CD4-positive, alpha-beta T cell treated with Interleukin-4 for 1 hour (primary cell): ENCODE measurements at regions not wholly inside any gene's neighbourhood (a gene's known extent, or its start where the extent isn't known, plus 50 kb on each side); places are given as distances from the start of the nearest gene placed in this dataset.

Experiments
- DNase-seq, 2 donors: peaks; one replicate each; pipeline ENCODE4 v3.0.0-alpha.2; 2020 to 2022

DNA sequence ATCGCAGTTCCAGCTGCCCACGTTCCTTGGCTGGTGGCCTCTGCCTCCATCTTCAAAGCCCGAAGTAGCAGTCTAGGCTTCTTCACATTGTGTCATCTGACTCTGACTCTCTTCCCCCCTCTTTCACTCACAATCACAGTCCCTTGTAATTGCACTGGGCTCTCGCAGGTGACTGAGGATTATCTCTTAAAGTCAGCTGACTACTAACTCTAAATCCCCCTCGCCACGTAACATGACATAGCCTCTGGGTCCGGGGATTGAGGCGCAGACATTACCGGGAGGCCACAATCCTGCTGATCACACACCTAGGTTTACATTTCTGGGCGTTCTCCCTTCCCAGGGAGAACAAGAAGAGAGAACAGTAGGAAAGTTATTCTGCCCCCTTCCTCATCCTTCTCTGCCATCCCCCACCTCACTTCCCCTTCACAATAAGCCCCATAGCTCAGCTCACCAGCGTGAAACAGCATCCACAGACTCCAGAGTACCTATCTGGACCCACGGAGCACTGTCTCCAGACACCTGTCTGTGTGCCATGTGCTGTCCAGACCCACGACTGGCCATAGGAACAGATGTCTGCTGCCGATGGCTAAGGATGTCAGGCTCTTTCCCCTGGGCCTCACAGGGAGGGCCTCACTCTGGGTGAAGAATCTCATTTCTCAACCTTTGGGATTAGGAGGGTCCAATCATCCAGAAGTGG is 64.3 kb upstream of the FZD7 start:
- DNase-seq, result no peak

DNA sequence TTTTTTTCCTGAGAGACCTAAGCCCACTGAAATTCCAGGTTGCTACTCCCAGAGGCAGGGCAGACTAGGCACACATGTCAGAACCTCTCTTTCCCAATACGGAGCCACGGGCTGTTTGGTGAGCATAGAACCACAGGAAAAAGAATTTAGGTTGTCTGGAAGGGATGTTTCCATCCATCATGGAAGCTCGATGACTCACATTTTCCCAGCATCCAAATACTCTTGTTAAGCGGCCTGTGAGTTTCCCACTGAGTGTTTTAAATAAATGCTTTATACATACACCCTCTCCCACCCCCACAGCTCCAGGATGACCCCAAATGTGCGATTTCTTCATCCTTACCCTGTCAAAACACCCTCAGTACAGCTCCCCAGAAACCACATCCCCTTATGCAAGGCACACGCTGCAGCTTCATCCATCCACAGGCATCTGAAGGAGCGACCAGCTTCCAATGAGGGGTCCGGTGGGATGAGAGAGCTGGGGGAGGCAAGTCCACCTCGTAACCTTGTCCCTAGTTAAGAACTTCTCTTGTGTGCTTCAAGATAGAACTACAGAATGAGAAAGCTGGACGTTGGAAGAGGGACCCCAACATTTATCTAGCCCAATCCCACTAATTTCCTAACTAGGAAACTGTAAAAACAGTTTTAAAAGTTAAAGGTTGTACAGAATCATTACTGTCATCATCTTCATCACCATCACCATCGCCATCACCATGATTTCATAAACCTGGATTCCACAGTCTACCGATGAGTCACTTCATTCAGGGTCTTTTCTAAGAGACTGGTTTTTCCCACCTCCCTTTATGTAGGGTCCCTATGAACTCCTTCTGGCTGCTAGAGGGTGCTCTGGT is 63.5 kb upstream of the FZD7 start:
- DNase-seq, result no peak

DNA sequence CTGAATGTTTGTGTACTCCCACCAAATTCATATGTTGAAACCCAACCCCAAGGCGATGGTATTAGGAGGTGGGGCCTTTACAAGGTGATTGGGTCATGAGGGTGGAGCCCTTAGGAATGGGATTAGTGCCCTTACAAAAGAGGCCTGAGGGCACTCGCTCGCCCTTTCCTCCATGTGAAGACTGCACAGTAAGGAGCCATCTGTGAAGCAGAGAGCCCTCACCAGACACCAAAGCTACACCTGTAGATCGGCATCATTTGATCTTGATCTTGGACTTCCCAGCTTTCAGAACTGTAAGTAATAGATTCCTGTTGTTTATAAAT is 62.9 kb upstream of the FZD7 start:
- no peak for DNase-seq

DNA sequence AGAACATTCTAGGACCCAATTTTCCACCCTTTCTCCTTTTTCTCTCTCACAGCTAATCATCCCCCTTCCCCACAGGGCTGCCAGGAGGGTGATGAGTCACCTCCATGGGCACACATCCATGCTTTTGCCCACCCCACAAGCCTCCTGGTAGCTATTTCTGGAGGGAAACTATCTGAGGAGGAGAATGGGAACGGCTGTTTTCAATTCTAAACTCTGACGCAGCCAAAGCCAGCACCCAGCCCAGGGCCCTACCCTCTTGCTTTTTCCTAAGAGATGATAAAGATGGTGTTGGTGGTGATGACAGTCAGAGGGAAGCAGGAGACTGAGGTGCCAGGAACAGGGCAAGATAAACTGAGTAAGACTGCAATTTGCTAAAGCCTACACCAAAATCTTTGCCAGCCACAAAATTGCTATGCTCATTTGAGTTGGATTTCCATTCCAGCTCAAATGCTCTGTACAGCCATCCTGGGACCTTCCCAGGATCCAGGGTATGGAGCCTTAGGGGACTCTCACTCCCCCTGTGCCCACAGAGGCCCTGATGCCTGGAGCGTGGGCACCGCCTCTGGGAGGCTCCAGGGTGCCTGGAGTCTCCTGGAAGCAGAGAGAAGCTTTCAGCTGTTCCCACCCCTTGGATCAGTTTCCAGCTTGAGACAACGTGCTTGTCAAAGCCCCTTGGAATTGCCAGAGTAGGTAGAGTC is 62.0 kb upstream of the FZD7 start:
- no peak for DNase-seq

DNA sequence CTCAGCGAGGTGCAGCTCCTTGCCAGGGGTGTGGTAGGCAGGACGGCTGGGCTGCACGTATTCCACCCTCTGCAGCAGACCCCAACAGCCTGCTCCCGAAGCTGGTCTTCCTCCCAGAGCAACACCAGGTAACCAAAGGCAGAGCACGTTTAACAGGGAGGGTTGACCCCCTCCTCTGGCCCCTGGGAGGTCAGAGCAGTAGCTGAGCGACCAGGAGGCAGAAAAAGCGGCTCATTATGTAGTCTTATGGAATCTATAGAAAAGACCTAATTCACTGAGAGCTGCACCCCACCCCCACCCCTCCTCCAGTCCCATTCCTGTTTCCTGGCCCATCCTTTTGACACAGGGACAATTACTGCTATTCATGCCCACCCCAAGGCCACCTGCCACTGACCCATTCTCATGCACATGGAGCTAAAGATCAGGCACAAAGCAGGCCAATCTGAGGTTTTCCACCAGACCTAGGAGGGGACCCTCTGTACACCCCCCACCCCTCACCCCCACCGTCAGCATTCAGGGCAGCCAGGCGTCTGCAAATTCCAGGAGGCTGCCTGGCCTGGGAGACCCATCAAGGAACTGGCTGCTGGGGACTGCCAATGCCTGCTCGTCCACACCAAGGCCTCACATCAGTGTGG is 60.9 kb upstream of the FZD7 start:
- DNase-seq, result no peak

DNA sequence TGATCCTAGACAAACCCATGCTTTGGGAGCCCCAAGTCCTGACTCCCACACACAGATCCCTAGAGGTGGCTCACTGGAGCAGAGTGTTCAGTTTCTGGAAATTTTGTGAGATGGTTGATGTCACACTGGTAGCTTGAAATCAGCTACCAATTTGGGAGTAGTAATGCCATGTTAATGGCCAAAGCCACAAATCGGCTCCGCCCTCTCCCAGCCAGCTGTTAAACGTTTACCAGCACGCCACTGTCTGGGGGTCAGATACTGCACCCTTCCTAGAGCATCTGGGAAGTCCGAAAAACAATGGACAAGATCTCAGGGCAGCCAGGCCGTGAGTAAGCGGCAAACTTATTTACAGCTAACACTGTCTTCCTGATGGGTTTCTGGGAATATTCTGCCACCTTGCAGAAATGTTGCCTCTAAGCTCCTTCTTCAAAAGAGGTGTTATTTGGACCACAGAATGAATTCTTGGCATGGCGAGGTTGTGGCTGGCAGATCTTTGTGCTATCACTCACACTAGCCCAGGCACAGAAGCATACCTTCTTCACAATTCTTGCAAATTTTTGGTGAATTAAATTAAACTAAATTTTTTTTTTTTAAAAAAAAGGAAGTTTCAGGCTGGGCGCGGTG is 60.2 kb upstream of the FZD7 start:
- no peak for DNase-seq

DNA sequence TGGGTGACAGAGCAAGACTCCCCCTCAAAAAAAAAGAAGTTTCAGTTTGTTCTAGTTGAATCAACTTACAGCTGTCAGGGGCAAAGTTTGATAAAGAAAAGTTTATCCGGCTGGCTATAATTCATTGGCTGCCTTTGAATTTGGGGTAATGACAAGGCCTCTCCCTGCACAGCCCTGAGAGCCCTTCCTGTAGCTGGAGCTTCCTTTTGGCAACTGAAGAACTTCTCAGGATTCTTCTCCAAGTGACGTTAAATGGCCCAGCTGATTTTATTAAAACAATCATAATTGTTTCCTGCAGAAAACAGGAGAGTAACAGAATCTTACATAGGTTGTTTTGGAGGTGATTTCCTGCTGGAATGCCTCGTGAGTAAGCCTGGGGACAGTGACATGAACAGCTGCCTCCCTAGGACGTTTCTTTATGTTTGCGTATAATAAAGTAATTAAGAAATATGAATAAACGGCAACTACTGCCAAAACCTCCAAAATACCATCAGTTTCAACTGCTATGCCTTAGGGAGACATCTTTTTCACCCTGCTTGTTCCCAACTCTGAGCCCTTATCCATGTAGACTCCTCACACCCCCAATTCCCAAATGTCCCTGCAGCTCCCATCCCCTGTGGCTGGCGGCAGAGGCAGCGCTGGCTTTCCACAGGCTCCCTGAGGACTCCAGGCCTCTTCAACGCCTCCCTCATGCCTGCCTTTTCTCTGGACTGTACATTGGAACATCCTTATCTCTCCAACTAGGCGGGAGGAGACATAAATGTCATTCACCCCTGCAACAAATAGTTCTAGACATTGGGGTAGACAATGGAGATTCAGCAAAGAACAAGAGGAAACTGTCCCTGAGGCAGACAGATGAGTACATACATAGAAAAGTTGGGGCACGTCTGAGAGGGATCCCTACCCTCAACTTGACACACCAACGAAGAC is 59.2 kb upstream of the FZD7 start:
- DNase-seq, result no peak

DNA sequence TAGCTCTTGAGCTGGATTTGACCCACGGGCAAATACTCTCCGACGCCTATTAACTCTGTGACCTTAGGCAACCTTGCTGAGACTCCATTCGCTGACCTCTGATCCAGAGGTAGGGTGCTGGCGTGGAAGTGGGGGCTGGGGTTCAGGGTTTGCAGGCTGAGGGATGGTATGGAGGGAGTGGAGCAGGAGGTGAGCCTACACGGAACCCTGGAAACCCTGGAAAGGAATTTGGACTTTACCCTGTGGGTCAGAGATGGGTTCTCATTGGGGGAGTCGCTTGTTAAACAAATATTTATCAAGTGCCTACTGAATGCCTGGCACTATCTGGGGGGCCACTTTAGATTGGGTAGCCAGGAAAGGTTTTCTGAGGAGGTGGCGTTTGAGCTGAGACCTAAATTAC is 58.2 kb upstream of the FZD7 start:
- DNase-seq, result no peak

DNA sequence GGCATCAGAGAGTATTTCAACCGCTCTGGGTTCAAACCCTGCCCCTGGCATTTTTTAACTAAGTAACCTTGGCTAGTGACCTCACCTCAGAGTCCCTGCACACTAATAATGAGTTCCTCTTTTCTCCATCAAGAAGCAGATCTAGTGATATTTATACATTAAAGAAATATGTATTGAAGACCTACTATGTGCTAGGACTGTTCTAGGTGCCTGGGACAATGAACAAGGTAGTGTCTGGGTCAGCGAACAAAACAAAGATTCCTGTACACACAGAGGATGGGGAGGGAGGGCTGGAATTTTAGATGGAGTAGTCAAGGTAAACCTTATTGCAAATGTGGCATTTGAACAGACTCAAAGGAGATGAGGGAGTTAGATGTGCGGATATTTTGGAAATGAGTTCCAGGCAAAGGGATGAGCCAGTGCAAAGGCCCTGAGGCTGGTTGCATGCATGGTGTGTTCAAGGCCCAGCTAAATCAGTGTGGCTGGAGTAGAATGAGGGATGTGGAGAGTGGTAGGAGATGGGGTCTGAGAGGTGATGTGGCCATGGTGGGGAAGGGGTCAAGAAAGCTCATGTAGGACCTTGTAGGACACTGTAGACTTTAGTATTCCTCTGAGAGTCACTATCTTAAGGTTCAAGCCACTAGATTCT is 57.6 kb upstream of the FZD7 start:
- no peak for DNase-seq

DNA sequence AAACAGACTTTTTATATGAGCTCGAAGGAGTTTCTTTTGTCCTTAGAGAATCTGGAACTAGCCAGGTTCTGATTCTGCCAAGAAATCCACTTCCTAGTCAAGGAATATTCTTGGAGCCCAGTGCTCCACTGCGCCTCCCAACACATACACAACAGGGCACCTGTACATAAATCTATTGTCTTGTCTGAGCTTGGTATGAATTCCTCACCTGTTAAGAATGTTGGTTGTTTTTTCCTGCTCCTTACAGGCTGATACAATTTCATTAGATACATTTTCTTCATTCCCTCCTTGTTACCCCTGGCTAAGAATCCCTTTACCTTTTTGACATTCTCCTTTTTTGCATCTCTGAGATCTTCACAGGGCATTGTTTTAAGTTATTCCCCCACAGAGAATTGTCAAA is 56.0 kb upstream of the FZD7 start:
- DNase-seq, result no peak

DNA sequence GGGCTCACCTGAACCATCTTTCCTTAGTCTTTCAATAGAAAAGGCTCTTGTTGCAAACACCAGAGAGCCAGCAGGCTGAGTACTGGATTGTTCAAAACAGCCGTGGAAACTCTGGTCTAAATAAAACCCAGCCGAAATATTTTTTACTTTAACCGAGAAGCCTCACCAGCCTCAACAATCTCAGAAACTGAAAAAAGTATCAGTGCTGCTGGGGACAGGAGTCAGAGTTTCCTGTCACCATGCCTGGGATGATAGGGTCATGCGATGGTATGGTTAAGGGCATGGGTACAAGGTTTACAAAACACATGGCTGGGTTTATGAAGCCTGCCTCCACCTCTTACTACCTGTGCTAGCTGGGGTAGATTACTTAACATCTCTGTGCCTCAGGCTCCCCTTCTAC is 55.3 kb upstream of the FZD7 start:
- DNase-seq, result no peak

DNA sequence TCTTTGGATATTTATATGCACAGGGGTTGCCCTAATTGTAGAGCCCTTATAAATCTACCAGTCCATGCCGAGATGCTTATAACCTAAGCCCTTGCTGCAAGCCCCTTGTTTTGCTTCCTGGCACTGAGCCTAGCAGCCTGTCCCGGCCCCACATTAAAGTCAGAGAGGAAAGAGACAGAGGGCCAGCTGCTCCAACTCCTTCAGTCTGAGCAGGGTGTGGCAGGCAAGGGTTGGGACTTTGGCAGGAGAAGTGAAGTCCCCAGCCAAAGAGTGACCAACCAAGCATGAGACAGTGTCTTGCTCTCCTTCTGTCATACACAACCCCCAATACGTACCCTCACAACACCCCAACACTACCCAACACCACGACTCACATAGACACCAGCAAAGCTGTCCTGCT is 54.7 kb upstream of the FZD7 start:
- DNase-seq, result no peak

DNA sequence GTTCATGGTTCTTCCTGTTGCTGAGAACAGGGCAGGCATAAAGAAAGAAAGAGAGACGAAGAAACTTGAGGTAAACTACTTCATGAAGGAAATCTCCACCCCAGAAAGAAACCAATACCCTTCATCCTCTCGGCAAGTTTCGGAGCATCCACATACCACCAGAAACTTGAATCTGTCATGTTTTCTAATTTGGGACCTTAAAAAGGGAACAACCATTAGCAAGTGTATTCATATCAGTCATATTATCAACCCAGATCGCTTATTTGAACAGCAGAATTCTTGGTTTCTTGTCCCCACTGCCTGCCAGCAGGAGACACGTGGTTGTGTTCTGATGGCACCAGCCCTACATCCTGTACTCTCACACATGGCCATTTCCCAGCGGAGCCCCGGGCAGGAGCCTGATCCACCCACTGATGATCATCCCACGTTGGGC is 53.2 kb upstream of the FZD7 start:
- no peak for DNase-seq

DNA sequence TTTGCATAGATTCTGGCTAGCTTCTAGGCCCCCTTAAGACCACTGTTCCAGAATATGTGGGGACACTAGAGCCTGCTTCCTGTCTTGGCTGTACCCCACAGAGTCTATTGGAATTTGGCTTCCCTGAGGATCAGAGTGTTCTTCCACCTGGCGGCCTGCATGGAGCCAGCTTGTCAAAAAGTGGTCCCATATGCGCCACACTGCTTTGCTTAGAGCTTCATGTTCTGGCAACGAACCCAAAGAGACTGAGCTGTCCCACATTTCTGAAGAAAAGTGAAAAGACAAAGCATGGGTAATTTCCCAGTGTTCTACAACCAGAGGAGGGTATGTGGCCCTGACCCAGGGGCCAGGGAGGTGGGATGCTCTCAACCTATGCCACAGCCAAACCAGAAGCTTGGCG is 52.7 kb upstream of the FZD7 start:
- DNase-seq, result no peak

DNA sequence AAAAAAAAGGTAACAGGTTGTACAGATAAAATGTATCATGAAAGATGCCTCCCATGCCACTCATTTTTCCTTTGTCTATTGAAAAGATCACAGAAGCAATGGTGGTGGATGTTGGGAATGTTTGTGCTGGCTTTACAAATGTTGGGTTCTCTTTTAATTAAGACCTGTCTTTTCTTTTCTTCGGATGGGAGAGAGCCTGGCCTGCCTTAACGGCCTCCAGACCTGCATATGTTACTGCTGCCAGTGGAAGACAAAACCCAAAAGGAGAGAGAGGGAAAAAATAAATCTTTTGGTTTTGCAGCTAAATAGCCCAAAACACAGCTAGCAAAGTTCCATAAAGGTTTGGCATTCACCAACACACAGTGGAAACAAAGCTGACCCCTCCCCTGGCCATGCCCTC is 50.5 kb upstream of the FZD7 start:
- DNase-seq, result no peak

DNA sequence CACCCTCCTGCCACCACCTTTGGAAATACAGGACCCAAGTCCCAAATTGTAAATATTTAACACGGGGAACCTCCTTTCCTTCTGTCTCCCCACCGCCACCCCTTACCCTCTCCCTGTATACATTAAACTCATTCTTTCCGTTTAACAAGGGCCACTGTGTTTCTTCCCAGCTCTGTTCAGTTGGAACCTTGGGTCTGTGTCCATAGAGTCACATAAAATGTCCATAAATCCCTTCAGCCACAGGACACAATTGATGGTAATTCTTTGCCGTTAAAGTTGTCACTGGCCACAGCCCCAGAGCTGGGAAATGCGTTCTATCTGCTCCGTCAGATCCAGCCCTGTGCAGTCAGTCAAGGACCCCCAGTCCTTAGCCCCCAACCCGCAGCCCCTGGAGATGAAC is 49.9 kb upstream of the FZD7 start:
- DNase-seq, result no peak
